Activated T-cell treated with anti-CD3 and anti-CD28 coated beads, Interleukin-2, amount 50 U/mL, for 1 hour (primary cell): ENCODE measurements at regions not wholly inside any gene's neighbourhood (a gene's known extent, or its start where the extent isn't known, plus 50 kb on each side); places are given as distances from the start of the nearest gene placed in this dataset.

Experiments
- DNase-seq: peaks from one replicate; pipeline ENCODE4 v3.0.0-alpha.2; 2020

GRCh38 chr5:5613261-5613990 is 190.9 kb downstream of the ICE1 start:
- no peak for DNase-seq

GRCh38 chr5:5612096-5612495 is 189.6 kb downstream of the ICE1 start:
- no peak for DNase-seq

- DNase-seq = no peak
These were observed 187.5 kb downstream of the ICE1 start for GRCh38 chr5:5609935-5610334.

GRCh38 chr5:5605170-5605764 is 182.8 kb downstream of the ICE1 start:
- no peak for DNase-seq

GRCh38 chr5:5602554-5602953 is 180.1 kb downstream of the ICE1 start:
- DNase-seq = no peak

GRCh38 chr5:5598547-5599113 is 176.2 kb downstream of the ICE1 start:
- DNase-seq = no peak

GRCh38 chr5:5593391-5593790 is 170.9 kb downstream of the ICE1 start:
- no peak for DNase-seq

GRCh38 chr5:5592541-5592940 is 170.1 kb downstream of the ICE1 start:
- DNase-seq = no peak

- DNase-seq = no peak
These were observed 169.1 kb downstream of the ICE1 start for GRCh38 chr5:5591567-5591966.

GRCh38 chr5:5589857-5590256 is 167.4 kb downstream of the ICE1 start:
- no peak for DNase-seq

- DNase-seq = no peak
These were observed 166.7 kb downstream of the ICE1 start for GRCh38 chr5:5588887-5589826.

GRCh38 chr5:5588386-5588785 is 165.9 kb downstream of the ICE1 start:
- no peak for DNase-seq

- DNase-seq = no peak
These were observed 165.0 kb downstream of the ICE1 start for GRCh38 chr5:5587474-5587873.

- DNase-seq = no peak
These were observed 164.2 kb downstream of the ICE1 start for GRCh38 chr5:5586721-5587120.

- DNase-seq = no peak
These were observed 163.4 kb downstream of the ICE1 start for GRCh38 chr5:5585751-5586341.

- no peak for DNase-seq
These were observed 162.3 kb downstream of the ICE1 start for GRCh38 chr5:5584751-5585150.

GRCh38 chr5:5584236-5584745 is 161.8 kb downstream of the ICE1 start:
- DNase-seq = no peak

GRCh38 chr5:5583832-5584231 is 161.4 kb downstream of the ICE1 start:
- no peak for DNase-seq

- DNase-seq = no peak
These were observed 160.7 kb downstream of the ICE1 start for GRCh38 chr5:5583023-5583765.

- no peak for DNase-seq
These were observed 158.6 kb downstream of the ICE1 start for GRCh38 chr5:5581080-5581479.

- no peak for DNase-seq
These were observed 154.3 kb downstream of the ICE1 start for GRCh38 chr5:5576744-5577143.

GRCh38 chr5:5575461-5575860 is 153.0 kb downstream of the ICE1 start:
- no peak for DNase-seq
